ENCODE measurements at regions not wholly inside any gene's neighbourhood (a gene's known extent, or its start where the extent isn't known, plus 50 kb on each side); places are given as distances from the start of the nearest gene placed in this dataset.

DNA sequence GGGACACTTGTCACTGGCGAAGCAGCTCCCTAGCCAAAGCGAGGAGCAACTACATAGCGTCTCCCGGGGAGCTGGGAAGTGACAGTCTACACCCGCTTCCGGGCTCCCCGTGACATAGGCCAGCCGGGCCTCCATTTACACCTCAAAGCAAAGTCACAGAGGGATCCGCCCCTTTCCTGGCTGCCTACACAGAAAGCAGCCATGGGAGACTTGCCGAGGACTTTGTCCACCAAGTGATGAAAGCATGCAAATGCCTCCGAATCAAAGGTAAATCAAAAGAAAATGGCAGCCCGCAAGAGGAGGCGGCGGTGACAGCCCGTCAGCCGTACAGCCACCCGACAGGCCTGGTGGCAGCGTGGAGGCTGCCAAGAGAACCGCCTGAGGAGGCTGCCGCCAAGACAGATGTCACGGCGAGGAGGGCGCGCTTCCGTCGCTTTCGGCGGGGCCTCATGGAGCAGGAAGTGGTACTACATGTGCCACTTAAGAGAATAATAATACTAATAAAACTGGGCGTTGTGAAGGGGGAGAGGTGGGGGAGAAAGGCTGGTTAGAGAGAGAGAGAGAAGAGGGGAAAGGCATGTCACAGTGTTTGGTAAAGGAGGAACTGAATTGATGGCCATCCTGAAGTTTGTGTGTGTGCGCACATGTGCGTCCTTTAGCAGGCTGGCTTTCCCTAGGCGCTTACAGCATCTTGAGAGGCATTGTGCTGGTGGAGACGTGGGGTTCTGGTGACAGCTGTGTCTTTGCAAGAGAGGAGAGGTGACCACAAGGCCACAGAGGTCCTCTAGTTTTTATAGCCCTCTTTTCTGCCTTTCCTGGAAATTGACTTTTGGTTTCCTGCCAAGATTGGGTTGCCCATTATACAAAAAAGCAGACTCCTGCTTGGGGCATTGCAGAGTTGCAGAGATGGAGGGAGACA is 661.7 kb downstream of the VRK1 start:
- DNase-seq, result peak; percentile 86 to 87

DNA sequence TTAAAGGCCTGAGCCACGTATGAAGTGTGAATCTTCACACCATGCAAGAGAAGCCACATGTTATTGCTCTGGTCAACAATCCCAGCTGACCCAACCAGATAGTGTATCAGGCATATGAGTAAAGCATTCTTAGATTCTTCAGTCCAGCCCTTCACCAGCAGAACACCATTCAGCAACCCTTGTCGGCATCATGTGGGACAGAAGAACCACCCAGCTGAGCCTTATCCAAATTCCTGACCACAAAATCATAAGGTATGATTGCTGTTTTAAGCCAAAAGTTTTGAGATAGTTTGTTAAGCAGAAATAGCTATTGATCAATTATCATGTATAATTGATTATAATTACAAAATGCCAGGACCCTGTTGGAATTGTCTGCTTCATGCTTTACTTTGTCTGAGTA is 664.9 kb downstream of the VRK1 start:
- no peak for DNase-seq

DNA sequence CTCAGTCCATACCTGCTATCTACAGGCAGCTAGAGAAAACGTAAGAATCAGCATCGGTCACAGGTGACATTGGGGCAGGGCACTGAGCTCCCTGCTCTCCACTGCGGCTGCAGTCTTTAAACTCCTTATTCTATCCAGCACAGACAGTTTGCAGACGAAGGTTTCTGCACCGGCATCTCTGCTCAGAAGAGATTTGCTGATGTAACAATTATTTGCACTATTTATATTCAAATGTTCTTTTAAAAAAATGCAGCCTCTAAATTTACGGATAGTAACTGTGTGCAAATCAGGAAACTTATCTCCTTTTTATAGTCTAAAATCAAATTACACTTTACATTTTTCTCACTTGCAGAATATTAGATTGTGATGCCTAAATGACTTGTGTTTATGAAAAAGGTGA is 671.0 kb downstream of the VRK1 start:
- DNase-seq, result no peak

DNA sequence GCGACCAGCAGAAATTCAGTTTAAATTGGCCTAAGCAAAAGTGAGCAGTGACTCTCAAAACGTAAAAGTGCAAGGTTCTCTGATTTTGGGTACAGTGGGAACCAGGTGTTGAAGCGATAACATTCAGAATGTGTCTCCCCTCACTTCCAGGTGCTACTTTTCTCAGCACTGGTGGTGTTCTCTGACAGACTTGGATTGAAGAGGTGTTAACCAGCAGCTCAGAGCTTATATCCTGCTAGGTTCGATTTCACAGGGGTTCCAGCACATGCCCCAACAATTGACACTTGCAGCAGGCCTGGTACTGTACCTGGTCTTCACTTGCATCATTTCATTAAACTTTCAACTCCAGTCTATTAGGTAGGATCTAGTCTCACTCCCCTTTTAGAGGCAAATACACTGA is 680.2 kb downstream of the VRK1 start:
- DNase-seq, result no peak

DNA sequence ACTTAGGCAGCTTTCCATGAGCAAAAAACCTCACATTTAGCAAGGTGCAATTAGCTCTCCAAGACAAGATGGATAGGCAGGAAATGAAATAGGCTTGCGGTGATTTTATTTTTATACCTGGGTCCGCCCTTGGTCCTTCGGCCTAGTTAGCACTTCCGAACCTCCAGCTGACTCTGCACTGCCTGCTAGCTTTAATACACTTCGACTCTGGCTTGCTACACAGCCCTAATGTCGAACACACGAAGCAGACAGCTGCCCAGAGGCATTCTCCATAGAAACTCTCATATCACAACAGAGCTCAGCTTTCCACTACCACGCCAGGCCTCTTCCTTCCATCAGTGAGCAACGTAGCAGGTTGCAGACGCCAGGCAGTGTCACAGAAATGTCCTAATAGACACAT is 688.0 kb downstream of the VRK1 start:
- DNase-seq, result no peak

DNA sequence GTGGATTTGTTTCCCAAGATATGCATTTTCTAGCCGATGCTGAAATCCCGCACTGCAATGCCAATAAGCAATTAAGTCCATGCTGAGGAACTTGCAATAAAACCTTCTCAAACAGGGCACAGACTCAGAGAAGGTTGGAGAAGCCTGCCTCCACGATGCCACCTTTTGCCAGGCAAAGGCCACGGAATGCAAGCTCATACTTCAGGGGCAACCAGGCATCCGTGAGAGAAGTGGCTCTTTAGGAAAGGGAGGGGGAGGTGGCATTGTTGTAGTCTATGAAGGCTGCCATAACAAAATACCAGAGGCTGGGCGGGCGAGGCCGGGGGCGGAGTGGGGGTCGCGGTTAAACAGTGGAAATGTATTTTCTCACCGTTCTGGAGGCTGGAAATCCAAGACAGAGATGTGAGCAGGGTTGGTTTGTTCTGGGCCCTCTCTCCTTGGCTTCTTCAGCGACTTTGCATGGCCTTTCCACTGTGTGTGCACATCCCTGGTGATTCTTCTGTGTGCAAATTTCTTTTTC is 689.5 kb downstream of the VRK1 start:
- DNase-seq, result no peak

DNA sequence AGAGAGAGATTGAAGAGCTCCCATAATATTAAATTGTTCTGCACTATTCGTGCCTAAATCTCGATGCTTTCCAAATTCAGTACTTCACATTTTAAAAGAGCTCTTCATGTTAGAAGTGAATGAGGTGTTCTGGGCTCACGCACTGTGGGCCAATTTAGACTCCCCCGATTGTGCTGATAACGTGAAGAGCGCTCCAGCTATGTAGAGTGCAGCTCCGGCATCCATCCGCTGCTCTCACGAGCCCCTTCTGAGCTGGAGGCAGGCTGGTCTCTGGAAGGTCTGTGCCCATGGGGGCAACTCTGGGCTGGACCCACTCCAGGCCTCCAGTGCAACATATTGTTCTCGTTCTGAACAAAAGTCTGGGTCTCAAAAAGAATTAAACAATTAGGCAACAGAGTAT is 692.6 kb downstream of the VRK1 start:
- DNase-seq, result no peak

DNA sequence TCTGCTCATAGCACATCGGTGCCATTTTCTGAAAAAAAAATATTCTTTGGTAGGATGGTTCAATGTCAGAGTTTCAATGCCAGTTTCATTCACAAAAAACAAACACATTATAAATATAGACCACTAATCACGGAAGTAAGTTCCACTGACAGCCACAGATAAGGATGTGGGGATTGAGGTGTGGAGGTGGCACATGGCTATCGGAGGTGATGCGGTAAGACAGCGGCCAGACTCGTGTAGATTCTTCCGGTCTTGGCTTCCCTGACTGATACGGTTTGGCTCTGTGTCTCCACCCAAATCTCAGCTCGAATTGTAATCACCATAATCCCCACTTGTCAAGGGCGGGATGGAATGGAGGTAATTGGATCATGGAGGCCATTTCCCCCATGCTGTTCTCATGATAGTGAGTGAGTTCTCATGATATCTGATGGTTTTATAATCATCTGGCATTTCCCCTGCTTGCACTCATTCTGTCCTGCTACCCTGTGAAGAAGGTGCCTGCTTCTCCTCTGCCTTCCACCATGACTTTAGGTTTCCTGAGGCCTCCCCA is 693.4 kb downstream of the VRK1 start:
- no peak for DNase-seq

DNA sequence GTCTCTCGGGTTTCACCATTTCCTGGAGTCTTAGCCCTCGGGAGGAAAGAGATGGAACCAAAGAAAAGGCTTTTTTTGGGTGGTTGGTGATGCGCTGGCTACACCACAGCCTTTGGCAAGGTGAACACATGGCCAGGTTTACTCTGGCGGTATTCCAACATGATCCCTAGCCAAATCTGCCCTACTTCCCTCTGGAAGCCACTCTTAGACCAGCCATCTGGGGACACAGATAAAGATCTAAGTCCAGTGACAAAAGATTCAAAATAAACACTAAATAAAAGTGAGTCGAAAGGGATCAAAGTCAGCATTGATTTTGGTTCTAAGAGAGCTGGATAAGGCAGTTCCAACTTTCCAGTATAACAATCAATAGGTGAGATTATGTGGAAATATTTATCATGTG is 694.5 kb downstream of the VRK1 start:
- no peak for DNase-seq

DNA sequence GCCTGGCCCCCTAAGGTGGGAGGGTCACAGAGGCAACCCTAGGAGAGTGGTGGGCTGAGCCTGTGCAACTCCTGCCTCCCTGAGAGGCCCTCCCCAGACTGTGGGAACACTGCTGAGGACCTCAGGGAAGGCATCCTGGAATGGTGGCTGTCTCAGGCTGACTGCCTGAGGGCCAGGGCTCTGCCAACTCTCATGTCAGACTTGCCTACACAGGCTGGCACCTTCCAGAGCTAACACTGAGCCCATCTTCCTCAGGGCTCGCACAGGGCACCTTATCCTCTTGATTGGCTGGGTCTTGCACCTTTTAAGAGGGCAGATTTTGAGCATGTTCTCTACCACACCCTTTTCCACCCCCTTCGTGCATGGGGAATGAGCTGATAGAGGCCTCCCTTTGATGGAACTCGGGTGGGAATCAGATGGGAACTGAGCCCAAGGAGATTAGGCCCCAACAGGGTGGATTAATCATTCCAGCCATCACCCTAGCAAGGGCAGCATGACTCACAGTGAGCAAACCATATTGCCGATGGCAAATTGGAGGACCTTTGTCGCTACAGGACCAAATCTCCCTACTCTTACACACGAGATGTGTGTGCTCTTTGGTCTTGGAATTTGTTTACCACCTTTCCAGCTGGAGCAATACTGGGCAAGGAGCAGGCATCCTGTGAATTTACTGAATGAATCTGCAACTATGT is 702.8 kb downstream of the VRK1 start:
- DNase-seq, result no peak

DNA sequence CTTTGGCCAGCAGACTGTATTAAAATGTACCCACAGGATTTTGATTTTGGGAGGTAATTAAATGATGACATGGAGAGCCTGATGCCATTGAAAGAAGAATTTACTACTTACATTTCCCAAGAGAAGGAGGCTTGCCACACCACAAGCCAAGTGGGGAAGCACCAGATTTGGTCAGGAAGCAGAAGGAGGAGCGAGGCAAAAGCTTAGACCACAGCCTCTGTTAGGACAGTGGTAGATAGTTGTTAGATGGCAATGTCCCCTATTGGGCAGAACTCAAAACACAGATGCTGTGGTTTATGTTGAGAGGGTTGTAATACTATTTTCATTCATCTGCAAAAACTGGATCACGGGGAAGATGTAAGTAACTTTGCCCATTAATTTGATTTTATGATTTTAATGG is 709.4 kb downstream of the VRK1 start:
- DNase-seq, result no peak

DNA sequence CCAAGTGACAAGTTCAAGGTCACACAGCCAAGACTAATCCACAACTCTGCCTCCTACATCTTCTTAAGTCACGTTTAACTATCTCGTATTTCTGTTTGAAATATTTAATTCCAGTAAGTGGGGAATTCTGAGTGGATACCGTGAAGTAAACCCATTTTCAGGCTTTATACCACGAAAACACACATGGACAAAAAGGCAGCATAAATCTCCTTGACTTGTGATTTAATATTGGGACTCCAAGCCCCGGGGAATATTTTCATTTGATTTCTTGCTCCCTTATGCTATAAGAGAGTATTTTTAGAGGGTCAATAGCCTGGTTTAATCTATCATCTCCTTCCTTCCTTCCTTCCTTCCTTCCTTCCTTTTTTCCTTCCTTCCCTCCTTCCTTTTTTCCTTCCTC is 716.7 kb downstream of the VRK1 start:
- DNase-seq, result no peak

DNA sequence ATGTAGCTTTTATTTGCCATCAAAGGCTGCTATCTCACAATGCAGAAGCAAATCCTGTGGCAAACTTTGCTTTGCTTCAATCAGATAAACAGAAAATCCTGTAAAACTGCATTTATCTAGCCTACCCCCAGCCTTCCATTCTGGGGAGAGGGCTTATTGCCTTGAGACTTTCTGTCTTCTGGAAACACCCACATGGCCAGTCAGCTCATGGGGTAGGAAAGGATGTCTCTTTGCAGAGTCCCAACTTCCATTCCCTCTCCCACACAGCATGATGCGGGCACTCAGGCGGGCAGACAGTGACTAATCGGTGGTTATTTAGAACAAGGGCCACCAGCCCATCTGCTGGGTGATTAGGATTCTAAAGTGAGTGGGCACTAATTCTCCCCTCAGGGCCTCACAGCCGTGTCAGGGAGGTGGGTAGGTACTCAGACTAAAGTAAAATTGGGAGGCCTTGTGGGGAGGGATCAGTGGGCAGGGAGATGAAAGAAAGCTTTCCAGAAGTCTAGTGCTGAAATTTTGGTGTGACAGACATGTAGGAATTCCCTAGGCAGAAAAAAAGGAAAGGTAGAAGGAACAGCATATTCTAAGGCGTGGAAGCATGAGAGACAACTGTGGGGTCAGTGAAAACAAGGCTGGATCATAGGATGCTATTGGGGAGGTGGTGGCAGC is 720.5 kb downstream of the VRK1 start:
- no peak for DNase-seq

DNA sequence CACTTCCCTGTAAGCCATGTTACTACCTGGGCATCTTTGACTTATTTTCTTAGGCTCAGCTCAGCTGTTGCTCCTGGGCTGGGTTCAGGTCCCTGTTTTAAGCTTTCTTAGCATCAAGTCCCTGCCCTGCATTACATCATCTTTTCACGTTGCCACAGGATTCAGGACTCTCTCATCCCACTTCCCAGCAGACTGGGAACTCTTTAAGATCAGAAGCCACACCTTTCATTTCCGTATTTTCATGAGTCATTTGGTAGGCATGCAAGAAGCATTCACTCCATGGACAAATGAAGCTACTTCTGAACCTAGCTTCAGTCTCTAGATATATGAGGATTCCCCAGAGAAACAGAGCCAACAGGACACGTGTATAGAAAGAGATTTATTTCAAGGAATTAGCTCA is 726.8 kb downstream of the VRK1 start:
- no peak for DNase-seq

DNA sequence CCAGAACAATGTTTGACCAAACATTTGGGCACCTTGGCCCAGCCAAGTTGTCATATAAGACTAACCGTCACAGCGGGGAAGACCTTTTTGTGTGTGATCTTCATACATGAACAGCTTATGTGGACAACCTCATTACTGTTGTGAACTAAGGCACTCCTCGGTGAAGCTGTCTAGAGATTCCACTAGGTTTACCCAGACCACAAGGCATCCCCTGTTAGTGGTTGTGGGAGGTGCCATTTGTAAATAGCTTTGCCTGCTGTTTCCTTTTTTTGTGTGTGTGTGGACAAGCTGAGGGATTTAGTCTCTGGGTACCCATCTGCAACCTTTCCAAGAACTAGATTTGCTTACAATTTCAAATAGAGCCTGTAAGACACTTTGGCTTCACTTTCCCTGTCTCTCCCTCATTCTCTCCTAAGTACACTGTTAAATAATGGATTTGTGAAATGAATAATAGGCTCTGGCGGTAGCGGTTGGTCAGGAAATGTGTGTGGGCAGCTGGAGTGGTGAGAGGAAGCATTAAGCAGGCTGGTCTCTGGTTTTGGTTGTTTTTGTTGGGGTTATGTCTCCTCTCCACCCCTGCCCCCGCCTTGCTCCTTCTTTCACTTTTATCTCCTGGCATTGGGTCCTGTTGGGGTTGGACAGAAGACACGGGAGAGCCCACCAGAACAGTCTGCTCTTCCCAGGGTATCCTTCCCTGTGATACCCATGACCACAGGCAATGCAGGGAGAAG is 727.6 kb downstream of the VRK1 start:
- no peak for DNase-seq

DNA sequence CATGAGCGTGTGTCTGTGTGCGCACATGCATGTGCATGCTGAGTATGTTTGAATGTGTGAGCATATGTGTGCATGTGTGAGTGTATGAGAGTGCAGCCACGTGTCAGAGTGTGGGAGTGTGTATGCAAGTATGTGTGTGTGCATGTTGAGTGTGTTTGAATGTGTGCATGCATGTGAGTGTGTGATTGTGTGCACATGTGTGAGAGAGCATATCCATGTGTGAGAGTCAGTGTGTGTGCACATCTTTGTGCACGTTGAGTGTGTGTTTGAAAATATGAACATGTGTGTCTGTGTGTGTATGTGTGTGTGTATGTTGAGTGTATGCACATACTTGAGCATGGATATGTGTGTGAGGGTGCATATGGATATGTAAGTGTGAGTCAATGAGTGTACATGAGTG is 730.8 kb downstream of the VRK1 start:
- DNase-seq, result no peak

DNA sequence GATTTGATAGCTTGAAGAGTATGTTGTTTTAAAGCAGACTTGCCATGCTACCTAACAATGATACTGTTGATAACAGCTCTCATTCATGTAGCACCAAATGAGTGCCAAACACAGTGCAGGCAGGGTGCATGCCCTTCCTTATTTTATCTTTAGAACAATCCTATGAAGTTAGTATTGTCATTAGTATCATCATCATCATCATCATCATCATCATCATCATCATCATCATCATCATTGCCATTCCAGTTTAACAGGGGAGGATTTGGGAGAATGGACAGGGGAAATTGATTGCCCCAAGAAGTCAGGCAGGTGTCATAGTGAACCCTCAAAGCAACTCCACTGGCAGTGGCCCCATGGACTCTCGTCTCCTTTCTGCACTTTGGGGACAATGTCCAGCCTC is 734.9 kb downstream of the VRK1 start:
- no peak for DNase-seq

DNA sequence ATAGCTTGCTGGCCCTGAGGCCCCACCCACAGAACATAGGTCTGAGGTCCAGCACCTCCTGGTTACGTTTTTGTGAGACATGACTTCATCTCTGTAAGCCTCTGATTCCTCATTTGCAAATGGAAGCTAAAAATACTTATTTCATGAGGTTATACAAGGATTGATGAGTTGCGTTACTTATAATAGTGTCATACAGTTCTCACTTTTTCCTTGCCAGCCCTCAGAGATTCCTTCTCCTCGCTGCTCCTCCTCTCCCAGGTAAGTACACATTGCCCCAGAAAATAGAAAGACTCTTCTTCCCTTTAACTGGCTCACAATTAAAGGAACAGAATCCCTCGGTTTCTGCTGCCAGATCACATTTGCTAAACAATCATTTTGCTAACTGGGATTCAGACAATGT is 739.2 kb downstream of the VRK1 start:
- DNase-seq, result no peak

DNA sequence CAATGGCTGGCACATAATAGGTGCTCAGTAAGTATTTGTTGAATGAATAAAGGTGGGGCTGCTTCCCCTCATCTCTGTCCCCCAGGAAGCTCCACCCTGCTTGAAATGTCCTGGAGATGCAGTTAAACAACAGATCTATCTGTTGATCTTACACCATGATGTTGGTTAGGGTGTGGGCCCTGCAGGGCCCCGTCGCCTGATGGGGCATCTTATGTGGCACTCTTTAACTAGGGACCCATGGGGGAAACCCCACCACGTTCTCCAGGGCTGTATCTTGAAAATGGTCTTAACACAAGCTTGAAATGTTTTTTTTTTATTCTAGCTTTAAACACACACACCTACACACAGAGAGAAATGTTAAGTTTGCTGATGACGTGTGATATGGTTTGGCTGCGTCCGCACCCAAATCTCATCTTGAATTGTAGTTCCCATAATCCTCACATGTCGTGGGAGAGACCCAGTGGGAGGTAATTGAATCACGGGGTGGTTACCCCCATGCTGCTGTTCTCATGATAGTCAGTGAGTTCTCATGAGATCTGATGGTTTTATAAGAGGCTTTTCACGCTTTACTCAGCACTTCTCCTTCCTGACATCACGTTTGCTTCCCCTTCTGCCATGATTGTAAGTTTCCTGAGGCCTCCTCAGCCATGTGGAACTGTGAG is 741.7 kb downstream of the VRK1 start:
- no peak for DNase-seq

DNA sequence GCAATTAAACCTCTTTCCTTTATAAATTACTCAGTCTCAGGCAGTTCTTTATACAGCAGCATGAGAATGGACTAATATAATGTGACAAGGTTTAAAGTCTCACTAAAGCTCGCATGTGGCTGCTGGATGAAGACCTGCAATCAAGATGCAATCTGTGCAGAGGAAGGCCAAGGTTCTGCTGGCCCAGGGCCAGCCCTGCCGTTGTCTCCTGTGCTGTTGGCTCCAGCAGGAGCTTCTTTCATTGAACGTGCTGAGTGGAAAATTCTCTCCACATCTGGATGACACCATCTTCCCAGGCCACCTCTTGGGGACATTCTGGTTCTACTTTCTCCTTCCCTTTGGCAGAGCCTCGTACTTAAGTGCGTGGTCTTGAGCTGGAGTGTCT is 742.2 kb downstream of the VRK1 start:
- DNase-seq, result no peak

DNA sequence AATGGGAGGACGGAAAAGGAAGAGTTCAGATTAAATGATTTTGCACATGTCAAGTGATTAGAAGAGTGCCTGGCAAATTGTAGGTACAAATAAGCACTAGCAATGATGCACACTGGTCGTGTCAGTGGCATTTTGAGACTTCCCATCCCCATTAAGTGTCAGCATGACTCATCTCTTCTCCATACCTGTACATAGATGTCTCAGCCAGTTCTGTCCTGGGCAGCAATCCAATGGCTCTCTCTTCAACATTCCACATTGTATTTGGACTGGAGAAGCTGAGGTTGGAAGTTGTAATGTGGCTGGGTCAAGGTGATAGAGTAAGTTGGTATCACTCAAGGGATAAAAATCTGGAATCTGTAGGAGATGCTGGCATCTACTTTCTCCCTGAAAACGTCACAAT is 742.7 kb downstream of the VRK1 start:
- no peak for DNase-seq

DNA sequence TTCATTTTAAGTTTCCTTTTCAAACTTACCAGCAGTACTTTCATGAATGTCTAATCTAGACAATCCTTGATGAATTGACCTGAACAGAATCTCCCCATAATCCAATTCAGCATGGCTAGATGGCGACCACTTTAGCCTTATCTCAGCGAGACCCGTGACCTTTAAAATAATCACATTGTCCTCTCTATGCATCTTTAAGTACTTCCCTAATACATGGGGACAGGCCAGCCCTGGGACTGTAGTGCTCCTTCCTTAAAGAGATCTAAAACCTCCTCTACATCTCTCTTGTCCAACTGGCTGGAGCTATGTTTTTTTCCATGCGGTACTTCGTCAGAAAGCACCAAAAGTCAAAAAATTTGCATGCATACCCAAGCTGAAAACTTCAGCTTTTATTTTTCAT is 746.0 kb downstream of the VRK1 start:
- no peak for DNase-seq

Data from activated T-cell treated with anti-CD3 and anti-CD28 coated beads, Interleukin-2, amount 50 U/mL, for 48 hours (primary cell).